ENCODE measurements at regions not wholly inside any gene's neighbourhood (a gene's known extent, or its start where the extent isn't known, plus 50 kb on each side); places are given as distances from the start of the nearest gene placed in this dataset.
"Not testable (repeated sequence)": the region's sequence is repeated elsewhere in the genome, so short reads cannot be mapped to it uniquely, and the experiment has no call there.

DNA sequence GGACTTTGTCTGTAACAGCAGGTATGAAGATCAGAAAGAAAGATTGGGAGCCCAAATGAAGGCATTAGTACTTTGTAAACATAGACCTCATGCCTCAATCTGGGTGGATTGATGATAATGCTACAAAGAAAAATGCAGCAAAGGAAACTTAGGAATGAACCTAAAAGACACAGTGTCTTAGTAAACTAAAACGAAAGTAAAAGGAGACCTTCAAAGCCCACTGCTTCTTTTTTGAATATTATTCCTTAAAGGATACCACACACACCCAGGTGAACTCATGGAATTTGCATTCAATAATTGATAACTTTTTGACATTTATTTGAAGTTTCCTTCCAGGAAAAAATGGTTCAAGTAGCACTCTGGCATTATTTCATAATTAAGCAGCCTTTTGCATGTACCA is 543.2 kb downstream of the TTLL7 start:
- not testable (repeated sequence) for DNase-seq

DNA sequence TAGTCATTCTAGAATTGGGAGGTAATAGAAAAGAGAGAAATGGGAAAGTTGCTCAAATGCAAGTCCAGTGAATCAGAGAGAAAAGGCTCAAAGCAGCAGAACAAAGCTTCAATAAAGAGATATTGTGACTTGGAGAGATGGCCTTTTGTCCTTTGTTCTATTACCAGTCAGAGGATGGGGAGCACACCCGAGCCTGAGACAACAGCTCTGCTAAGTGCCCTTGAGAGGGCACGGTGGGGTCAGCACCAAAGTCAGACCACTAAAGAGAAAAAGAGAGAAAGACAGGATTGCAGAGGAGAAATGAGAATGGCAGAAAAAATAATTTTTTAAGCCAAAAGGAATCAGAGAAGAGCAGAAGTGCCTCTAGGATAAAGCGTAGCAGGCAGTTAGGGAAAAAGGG is 553.1 kb downstream of the TTLL7 start:
- DNase-seq, result not testable (repeated sequence)

- DNase-seq, result not testable (repeated sequence)
Measured at GRCh38 chr1:83442412-83442811, 556.5 kb downstream of the TTLL7 start.

- not testable (repeated sequence) for DNase-seq
Measured at GRCh38 chr1:83440586-83440985, 558.3 kb downstream of the TTLL7 start.

DNA sequence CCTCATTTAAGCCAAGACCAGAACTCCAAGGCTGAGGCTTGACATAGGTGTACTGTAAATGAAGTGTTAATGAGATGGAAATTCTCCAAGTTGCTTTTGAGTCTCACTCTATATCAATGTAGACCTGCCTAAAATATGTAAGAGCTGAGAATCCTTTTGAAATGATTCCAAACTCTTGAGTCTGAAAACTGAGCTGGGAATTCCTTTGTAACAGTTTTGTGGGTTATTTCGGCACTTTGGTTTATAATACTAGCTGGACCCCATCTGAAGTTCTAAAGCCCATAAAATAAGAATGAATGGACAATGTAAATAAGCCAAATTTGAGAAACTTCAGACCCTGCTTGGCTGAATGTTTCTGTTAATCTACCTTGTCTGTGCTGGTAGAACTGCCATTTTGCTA is 558.9 kb downstream of the TTLL7 start:
- not testable (repeated sequence) for DNase-seq

DNA sequence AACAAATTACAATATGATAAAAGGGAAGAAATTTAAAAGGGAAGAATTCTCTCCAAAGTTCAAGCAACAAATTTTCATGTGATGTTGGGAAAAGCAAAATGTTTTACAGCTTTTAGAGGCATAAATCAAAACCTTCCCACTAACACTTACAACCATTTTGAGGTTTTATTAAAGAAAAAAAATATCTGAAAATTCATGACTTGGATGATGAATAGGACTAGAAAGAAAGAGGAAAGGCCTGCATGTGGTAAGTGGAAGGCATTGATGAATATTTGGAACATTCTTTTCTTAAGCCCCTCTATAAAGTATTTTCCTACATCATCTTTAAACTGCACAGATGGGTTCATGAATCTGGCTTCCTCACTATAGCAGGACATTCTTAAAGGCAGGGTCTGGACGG is 560.6 kb downstream of the TTLL7 start:
- DNase-seq, result not testable (repeated sequence)

- not testable (repeated sequence) for DNase-seq
Measured at GRCh38 chr1:83435336-83435735, 563.6 kb downstream of the TTLL7 start.

DNA sequence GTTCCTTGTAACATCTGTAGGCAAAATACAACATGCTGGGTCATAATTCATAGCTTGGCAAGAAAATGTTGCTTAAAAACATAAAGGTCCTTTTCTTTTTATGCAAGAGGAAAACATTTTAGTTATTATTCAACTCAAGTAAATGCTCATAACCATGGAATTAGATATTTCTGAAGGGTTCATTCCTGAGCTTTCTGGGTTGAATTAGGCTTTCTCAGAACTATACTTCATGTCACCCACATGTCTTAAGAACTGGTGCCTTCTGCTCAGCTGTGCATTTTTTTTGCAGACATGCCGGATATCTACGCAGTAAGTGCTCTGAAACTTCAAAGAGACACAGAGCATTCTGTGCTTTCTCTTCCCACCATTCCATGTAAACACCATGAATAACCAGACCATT is 571.4 kb downstream of the TTLL7 start:
- not testable (repeated sequence) for DNase-seq

DNA sequence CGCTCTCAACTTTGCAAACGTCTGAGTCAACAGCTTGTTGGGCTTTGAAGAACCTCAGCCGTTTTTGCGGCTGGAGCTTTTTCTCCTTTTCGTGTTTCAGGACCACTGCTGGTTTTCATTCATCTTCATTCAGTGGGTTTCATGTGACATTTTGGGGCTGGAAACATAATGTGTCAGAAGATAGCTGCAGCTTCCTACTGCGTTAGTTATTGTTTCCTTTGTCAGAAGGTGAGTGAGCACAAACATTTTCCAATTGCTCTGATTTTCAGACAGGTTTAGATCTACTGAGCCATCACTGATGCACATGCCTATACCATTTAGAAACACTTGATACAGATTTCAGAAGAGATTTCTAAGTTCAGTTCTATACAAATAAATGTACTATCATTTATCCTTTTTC is 575.5 kb downstream of the TTLL7 start:
- DNase-seq, result not testable (repeated sequence)

GRCh38 chr1:83418558-83418957 is 580.4 kb downstream of the TTLL7 start:
- no peak for DNase-seq

DNA sequence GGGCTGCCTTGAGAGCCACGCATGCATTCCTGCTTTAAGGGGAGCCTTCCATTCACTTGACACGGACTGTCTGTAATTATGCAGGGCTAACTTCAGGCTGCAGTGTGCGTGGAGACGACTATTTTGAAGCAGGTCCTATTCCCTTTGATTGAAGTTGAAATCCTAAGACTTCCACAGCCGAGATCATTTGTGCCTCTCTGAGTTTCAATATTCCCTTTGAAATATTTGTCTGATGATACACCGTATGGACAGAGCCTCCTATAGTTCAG is 585.2 kb downstream of the TTLL7 start:
- not testable (repeated sequence) for DNase-seq

DNA sequence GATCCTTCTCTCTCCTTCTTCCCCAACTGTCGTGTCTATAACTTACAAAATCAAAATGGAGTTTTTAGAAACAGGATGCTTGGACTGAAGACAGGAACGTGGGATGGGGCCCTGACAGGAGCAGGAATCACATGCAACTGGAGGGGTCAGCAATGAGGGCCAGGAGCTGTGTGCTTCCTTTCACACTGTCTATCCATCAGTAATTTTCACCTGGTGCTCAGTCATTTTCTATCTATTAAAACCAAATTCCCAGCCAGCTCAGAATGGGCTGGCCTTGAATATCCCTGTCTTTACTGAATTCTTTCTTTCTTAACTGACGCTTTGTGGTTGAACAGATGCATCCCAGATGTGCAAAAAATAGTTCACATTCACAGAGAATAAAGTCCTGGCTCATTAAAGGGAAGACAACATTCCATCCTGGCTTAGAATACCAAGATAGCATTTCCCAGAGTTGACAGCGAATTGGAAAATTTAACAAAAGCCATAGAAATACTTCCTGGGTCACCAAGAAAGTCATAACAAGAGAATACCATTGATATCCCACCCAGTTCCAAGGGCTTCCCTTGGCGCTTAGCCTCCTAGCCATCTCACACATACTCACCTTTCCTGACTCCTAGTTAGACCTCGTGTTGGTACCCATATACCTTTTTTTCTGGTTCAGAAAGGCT is 588.1 kb downstream of the TTLL7 start:
- DNase-seq, result not testable (repeated sequence)

- DNase-seq, result not testable (repeated sequence)
Measured at GRCh38 chr1:83406693-83407371, 592.1 kb downstream of the TTLL7 start.

DNA sequence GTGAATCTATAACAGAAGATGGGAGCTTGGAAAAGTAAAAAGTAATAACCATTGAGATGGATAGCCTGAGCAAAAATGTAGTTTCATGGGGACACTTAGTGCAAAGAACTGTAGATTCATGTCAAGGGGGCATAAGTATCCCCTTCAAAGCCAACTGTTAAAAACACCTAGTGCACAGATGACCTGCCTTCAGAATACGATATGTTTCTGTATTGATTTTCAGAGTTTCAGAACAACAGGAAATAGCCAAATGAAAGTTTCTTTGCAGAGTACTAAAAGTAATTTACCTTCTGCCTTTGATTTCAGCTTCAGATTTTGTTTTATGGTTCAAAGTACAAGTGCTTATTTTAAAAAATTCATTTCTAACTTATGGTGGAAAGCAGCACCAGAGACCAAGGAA is 593.1 kb downstream of the TTLL7 start:
- DNase-seq, result not testable (repeated sequence)

DNA sequence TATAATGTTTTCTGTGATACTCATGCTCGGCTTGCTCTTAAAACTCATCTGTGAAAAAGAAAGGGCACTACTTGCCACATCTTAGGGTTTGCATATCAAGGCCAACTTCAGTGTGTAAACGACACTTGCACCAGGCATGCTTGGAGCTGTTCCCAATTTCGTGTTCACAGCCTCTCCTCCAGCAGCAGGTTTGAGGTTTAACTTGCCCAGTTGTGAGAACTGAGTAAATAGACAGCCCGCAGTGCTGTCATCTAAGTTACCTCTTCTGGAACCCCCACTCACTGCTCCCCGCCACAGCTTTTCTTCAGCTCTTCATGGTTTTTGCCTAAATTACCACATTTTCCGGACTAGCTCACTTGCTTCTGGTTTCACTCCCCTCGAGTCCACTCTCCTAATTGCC is 595.4 kb downstream of the TTLL7 start:
- not testable (repeated sequence) for DNase-seq

- not testable (repeated sequence) for DNase-seq
Measured at GRCh38 chr1:83401146-83401545, 597.8 kb downstream of the TTLL7 start.

GRCh38 chr1:83400173-83400572 is 598.8 kb downstream of the TTLL7 start:
- DNase-seq, result not testable (repeated sequence)

GRCh38 chr1:83398125-83398524 is 600.8 kb downstream of the TTLL7 start:
- not testable (repeated sequence) for DNase-seq

GRCh38 chr1:83395130-83395529 is 603.8 kb downstream of the TTLL7 start:
- not testable (repeated sequence) for DNase-seq

GRCh38 chr1:83386946-83387345 is 612.0 kb downstream of the TTLL7 start:
- not testable (repeated sequence) for DNase-seq

DNA sequence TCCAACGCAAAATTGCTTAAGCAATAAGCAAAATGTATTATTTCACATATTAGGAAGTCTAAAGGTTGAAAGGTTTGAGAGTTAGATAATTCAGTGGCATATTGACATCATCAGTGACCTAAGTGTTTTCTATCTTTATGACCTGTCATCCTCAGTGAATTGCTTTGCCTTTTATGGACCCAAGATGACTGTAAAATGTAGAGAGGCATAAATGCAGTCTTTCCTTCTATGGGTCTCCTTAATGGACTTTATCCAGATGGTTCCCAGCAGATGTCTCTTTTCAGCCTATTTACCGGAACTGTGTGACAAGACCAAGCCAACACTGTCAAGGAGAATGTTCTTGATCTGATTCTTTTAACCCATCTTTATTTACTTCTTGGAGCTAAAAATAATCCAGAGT is 615.8 kb downstream of the TTLL7 start:
- not testable (repeated sequence) for DNase-seq

DNA sequence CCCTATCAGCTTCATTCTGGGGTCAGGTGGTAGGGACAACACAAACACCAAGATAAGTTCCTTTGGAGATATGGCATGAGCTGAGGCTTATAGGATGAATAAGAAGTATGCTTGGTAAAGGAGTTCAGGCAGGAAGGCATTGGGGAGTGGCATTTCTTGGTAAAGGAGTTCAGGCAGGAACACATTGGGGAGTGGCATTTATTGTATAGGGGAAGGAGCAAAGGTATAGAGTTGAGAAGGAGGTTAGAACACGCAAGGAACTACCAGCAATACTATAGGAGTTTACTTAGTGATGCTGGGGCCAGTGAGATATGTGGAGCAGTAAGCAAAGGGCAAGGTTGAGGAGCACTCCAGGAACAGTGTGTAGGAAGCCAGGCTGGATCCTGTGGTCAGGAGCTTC is 625.9 kb downstream of the TTLL7 start:
- not testable (repeated sequence) for DNase-seq

- DNase-seq, result not testable (repeated sequence)
Measured at GRCh38 chr1:83369853-83370252, 629.1 kb downstream of the TTLL7 start.

GRCh38 chr1:83365320-83365719 is 633.6 kb downstream of the TTLL7 start:
- not testable (repeated sequence) for DNase-seq

DNA sequence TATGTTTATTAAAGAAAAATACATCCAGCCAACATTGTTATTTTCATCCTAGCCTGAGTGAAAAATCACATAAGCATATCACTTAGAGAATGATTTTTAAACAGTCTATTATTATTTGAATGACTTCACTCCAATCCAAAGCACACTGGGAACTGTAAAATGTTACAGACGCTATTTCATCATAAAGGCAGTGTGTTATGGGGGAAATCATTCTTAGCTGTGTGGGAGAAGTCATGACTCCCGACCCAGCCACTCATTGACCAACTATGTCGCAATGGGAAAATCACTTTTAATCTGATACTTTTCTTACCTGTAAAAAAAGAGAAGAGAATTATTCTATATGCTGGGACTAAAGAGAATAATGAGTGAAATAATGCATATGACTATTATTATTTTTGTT is 653.6 kb downstream of the TTLL7 start:
- DNase-seq, result not testable (repeated sequence)

Data from SW 1271 (cell line).